H9 (cell line): ENCODE measurements at regions not wholly inside any gene's neighbourhood (a gene's known extent, or its start where the extent isn't known, plus 50 kb on each side); places are given as distances from the start of the nearest gene placed in this dataset.

Experiments used
- DNase-seq: peaks from one replicate; pipeline ENCODE4 v3.0.0-alpha.2; 2017
- H2AFZ ChIP-seq: one replicate; pipeline ENCODE4 v1.6.1; 2013; ENCODE audit warnings: mild to moderate bottlenecking, low read length, control low read depth, moderate library complexity
- H2AK5ac ChIP-seq: 2 replicates; pipeline ENCODE4 v1.6.1; 2013; ENCODE audit warnings: low read length, control low read depth, mixed read lengths; ENCODE audit not compliant: insufficient read length
- H2BK120ac ChIP-seq: one replicate; pipeline ENCODE4 v1.6.1; 2013; ENCODE audit warnings: low read depth, mild to moderate bottlenecking, low read length, control low read depth, inconsistent platforms; ENCODE audit not compliant: poor library complexity, severe bottlenecking
- H2BK12ac ChIP-seq: 2 replicates; pipeline ENCODE4 v1.6.1; 2013; ENCODE audit warnings: low read length, control low read depth, mixed read lengths, low read depth; ENCODE audit not compliant: insufficient read length
- H2BK15ac ChIP-seq: 2 replicates; pipeline ENCODE4 v1.6.1; 2013; ENCODE audit warnings: low read depth, low read length, control low read depth
- H2BK20ac ChIP-seq: one replicate; pipeline ENCODE4 v1.6.1; 2013; ENCODE audit warnings: low read depth, mild to moderate bottlenecking, low read length, control low read depth, inconsistent platforms; ENCODE audit not compliant: poor library complexity, severe bottlenecking
- H2BK5ac ChIP-seq: 2 replicates; pipeline ENCODE4 v1.6.1; 2013; ENCODE audit warnings: low read length, control low read depth, mixed read lengths; ENCODE audit not compliant: insufficient read length
- H3K14ac ChIP-seq: 2 replicates; pipeline ENCODE4 v1.6.1; 2013; ENCODE audit warnings: low read length, control low read depth; ENCODE audit not compliant: insufficient read depth
- H3K18ac ChIP-seq: 2 replicates; pipeline ENCODE4 v1.6.1; 2013; ENCODE audit warnings: low read depth, mild to moderate bottlenecking, mixed read lengths, low read length, control low read depth; ENCODE audit not compliant: insufficient read length
- H3K23ac ChIP-seq: 2 replicates; pipeline ENCODE4 v1.6.1; 2013; ENCODE audit warnings: low read length, control low read depth, mixed read lengths, low read depth; ENCODE audit not compliant: insufficient read length
- H3K23me2 ChIP-seq: 2 replicates; pipeline ENCODE4 v1.6.1; 2013; ENCODE audit warnings: low read depth, mild to moderate bottlenecking, mixed read lengths, low read length, control low read depth; ENCODE audit not compliant: insufficient read length, poor library complexity, severe bottlenecking
- H3K27ac ChIP-seq: 2 replicates; pipeline ENCODE4 v1.5.1; 2013; ENCODE audit warnings: low read length, control low read depth, mixed read lengths, low read depth; ENCODE audit not compliant: insufficient read length
- H3K27me3 ChIP-seq: 2 replicates; pipeline ENCODE4 v1.6.1; 2013; ENCODE audit warnings: low read length, control low read depth, inconsistent platforms; ENCODE audit not compliant: insufficient read depth
- H3K4ac ChIP-seq: 2 replicates; pipeline ENCODE4 v1.6.1; 2013; ENCODE audit warnings: low read depth, mild to moderate bottlenecking, control low read depth, inconsistent platforms, low read length, moderate library complexity
- H3K4me1 ChIP-seq: 2 replicates; pipeline ENCODE4 v1.6.1; 2013; ENCODE audit warnings: low read length, control low read depth, inconsistent platforms; ENCODE audit not compliant: insufficient read depth
- H3K4me2 ChIP-seq: 2 replicates; pipeline ENCODE4 v1.6.1; 2013; ENCODE audit warnings: low read length, control low read depth, mixed read lengths; ENCODE audit not compliant: insufficient read length, insufficient read depth
- H3K56ac ChIP-seq: 2 replicates; pipeline ENCODE4 v1.6.1; 2013; ENCODE audit warnings: low read depth, mild to moderate bottlenecking, mixed read lengths, low read length, control low read depth; ENCODE audit not compliant: insufficient read length
- H3K79me1 ChIP-seq: 2 replicates; pipeline ENCODE4 v1.6.1; 2013; ENCODE audit warnings: low read depth, mild to moderate bottlenecking, moderate library complexity, low read length, control low read depth, inconsistent platforms; ENCODE audit not compliant: insufficient read depth, poor library complexity, severe bottlenecking
- H3K79me2 ChIP-seq: 2 replicates; pipeline ENCODE4 v1.6.1; 2013; ENCODE audit warnings: low read length, control low read depth, inconsistent platforms; ENCODE audit not compliant: insufficient read depth
- H3K9ac ChIP-seq: 2 replicates; pipeline ENCODE4 v1.6.1; 2013; ENCODE audit warnings: low read length, control low read depth, mixed read lengths; ENCODE audit not compliant: insufficient read length; ENCODE audit errors: extremely low read depth
- H3K9me3 ChIP-seq: one replicate; pipeline ENCODE4 v1.6.1; 2013; ENCODE audit warnings: low read depth, low read length, inconsistent platforms; ENCODE audit not compliant: control insufficient read depth
- H3T11ph ChIP-seq: one replicate; pipeline ENCODE4 v1.6.1; 2013; ENCODE audit warnings: mild to moderate bottlenecking, low read length, control low read depth, inconsistent platforms
- H4K20me1 ChIP-seq: one replicate; pipeline ENCODE4 v1.6.1; 2013; ENCODE audit not compliant: control insufficient read depth, insufficient read length, insufficient read depth
- H4K5ac ChIP-seq: 2 replicates; pipeline ENCODE4 v1.6.1; 2013; ENCODE audit warnings: low read depth, mild to moderate bottlenecking, mixed read lengths, low read length, control low read depth; ENCODE audit not compliant: insufficient read length
- H4K8ac ChIP-seq: replicated peaks from 2 replicates; pipeline ENCODE4 v1.6.1; 2013; ENCODE audit warnings: low read length, control low read depth, mixed read lengths, low read depth; ENCODE audit not compliant: insufficient read length
- H4K91ac ChIP-seq: 2 replicates; pipeline ENCODE4 v1.6.1; 2013; ENCODE audit warnings: low read depth, mild to moderate bottlenecking, moderate library complexity, mixed read lengths, low read length, control low read depth; ENCODE audit not compliant: insufficient read length
- H3K27ac Mint-ChIP-seq, 3 experiments: 2 replicates in 2 of 3; 3 replicates in 1 of 3; pipeline ENCODE4 v1.8.0; 2020 to 2021; ENCODE audit warnings: mixed read lengths in 3 of 3, mild to moderate bottlenecking in 1 of 3, moderate library complexity in 1 of 3
- H3K27me3 Mint-ChIP-seq: 2 replicates; pipeline ENCODE4 v1.8.0; 2021; ENCODE audit warnings: low read depth, mild to moderate bottlenecking, moderate library complexity, mixed read lengths
- H3K36me3 Mint-ChIP-seq, 3 experiments: 2 replicates in 2 of 3; 3 replicates in 1 of 3; pipeline ENCODE4 v1.8.0; 2020 to 2021; ENCODE audit warnings: low read depth in 3 of 3, mixed read lengths in 3 of 3; ENCODE audit not compliant: insufficient read depth in 1 of 3
- H3K4me1 Mint-ChIP-seq, 2 experiments: 2 replicates each; pipeline ENCODE4 v1.8.0; 2020; ENCODE audit warnings: mixed read lengths in 2 of 2
- H3K4me3 Mint-ChIP-seq, 2 experiments: 2 replicates in 1 of 2; 3 replicates in 1 of 2; pipeline ENCODE4 v1.8.0; 2020 to 2021; ENCODE audit warnings: mild to moderate bottlenecking in 2 of 2, mixed read lengths in 2 of 2, moderate library complexity in 1 of 2
- H3K9me3 Mint-ChIP-seq, 2 experiments: 2 replicates in 1 of 2; 3 replicates in 1 of 2; pipeline ENCODE4 v1.8.0; 2020; ENCODE audit warnings: mild to moderate bottlenecking in 2 of 2, mixed read lengths in 2 of 2, moderate library complexity in 1 of 2
- WGBS: extraction: QIAGEN DNeasy Blood & Tissue Kit; methylation state at CpG from one replicate; pipeline ENCODE4 v1.1.7; 2013; ENCODE audit warnings: missing lambda C conversion rate, low lambda C conversion rate, mixed read lengths; ENCODE audit not compliant: insufficient read length; ENCODE audit errors: extremely low coverage; 5-methylcytosine and 5-hydroxymethylcytosine counted together
- TF ChIP-seq, protein P1 (sequence below): fragments of 200-600 bp; sonication (generic); conservative IDR thresholded peaks from 3 replicates; pipeline ENCODE4 v1.8.0; 2021; ENCODE audit warnings: antibody characterized with exemption, mild to moderate bottlenecking

GRCh38 chr2:237192881-237193280 is 107.2 kb downstream of the COPS8 start:
- no peak overlapping the region for H3K4ac ChIP-seq
- no peaks in the 10 kb centered on the region for H3K79me1 ChIP-seq
- H4K8ac ChIP-seq: no peak overlapping the region
- no peak overlapping the region for H3K23ac ChIP-seq
- H2BK15ac ChIP-seq: no peak overlapping the region
- H4K20me1 ChIP-seq: no peaks in the 10 kb centered on the region
- H4K91ac ChIP-seq: no peak overlapping the region
- no peak overlapping the region for H2BK120ac ChIP-seq
- TF ChIP-seq, protein P1, sequence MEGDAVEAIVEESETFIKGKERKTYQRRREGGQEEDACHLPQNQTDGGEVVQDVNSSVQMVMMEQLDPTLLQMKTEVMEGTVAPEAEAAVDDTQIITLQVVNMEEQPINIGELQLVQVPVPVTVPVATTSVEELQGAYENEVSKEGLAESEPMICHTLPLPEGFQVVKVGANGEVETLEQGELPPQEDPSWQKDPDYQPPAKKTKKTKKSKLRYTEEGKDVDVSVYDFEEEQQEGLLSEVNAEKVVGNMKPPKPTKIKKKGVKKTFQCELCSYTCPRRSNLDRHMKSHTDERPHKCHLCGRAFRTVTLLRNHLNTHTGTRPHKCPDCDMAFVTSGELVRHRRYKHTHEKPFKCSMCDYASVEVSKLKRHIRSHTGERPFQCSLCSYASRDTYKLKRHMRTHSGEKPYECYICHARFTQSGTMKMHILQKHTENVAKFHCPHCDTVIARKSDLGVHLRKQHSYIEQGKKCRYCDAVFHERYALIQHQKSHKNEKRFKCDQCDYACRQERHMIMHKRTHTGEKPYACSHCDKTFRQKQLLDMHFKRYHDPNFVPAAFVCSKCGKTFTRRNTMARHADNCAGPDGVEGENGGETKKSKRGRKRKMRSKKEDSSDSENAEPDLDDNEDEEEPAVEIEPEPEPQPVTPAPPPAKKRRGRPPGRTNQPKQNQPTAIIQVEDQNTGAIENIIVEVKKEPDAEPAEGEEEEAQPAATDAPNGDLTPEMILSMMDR: no peak
- H3K14ac ChIP-seq: no peak overlapping the region; the same call in 1 of the 2 replicates
- H2BK12ac ChIP-seq: no peak overlapping the region
- no CpG with 5 or more reads among the region's 8 CpGs for WGBS
- no peak overlapping the region for H3T11ph ChIP-seq
- no peak overlapping the region for H3K27ac ChIP-seq
- no peak overlapping the region for H2AK5ac ChIP-seq
- Mint-ChIP-seq H3K27me3 (peaks cover 5% of the 10 kb centered on the region), H3K4me3 (peak overlapping the region in 1 of 2 experiments; percentile 18; a peak in 1 of 5 replicates), H3K36me3 (no peaks in the 10 kb centered on the region; a peak in 1 of 7 replicates), H3K4me1 (peaks cover 13 to 18% of the 10 kb centered on the region in 2 experiments), H3K27ac (peak overlapping the region in 1 of 3 experiments; percentile 60; a peak in 2 of 7 replicates), H3K9me3 (peaks cover 3 to 7% of the 10 kb centered on the region in 2 experiments; a peak in 4 of 5 replicates)
- no peak overlapping the region for H2BK20ac ChIP-seq
- H3K18ac ChIP-seq: no peak overlapping the region
- no peak overlapping the region for H3K4me2 ChIP-seq
- H3K9ac ChIP-seq: no peak overlapping the region
- no peaks in the 10 kb centered on the region for H3K27me3 ChIP-seq
- no peak for DNase-seq
- no peaks in the 10 kb centered on the region for H3K23me2 ChIP-seq
- no peak overlapping the region for H4K5ac ChIP-seq
- H3K56ac ChIP-seq: no peak overlapping the region
- H3K4me1 ChIP-seq: peaks cover 9% of the 10 kb centered on the region
- H3K9me3 ChIP-seq: no peaks in the 10 kb centered on the region
- no peak overlapping the region for H2AFZ ChIP-seq
- H3K79me2 ChIP-seq: no peaks in the 10 kb centered on the region
- no peak overlapping the region for H2BK5ac ChIP-seq
